Transverse colon (tissue), 4 donors: ENCODE measurements at regions not wholly inside any gene's neighbourhood (a gene's known extent, or its start where the extent isn't known, plus 50 kb on each side); places are given as distances from the start of the nearest gene placed in this dataset.

ENCODE experiments used
- CTCF ChIP-seq, 5 experiments: fragments of 200-600 bp in 3 of 5; fragments of 450-650 bp in 2 of 5; sonication (generic) in 3 of 5; IDR thresholded peaks; 1 replicate in 2 of 5; 2 replicates in 3 of 5; pipeline ENCODE4 v1.5.1; 2016 to 2017; ENCODE audit warnings: antibody characterized with exemption in 5 of 5, inconsistent platforms in 3 of 5, mild to moderate bottlenecking in 2 of 5, moderate library complexity in 1 of 5
- EP300 ChIP-seq: sonication (generic); formaldehyde crosslinking; IDR thresholded peaks from one replicate; pipeline ENCODE4 v1.6.1; 2017; ENCODE audit warnings: antibody characterized with exemption, low read depth
- POLR2A ChIP-seq: fragments of 450-650 bp; IDR thresholded peaks from one replicate; pipeline ENCODE4 v1.6.1; 2016; ENCODE audit warnings: antibody characterized with exemption, mild to moderate bottlenecking, moderate library complexity
- POLR2AphosphoS5 ChIP-seq, 3 donors: sonication (generic); formaldehyde crosslinking; IDR thresholded peaks; one replicate each; pipeline ENCODE4 v1.6.1; 2016; ENCODE audit warnings: antibody characterized with exemption in 3 of 3

DNA sequence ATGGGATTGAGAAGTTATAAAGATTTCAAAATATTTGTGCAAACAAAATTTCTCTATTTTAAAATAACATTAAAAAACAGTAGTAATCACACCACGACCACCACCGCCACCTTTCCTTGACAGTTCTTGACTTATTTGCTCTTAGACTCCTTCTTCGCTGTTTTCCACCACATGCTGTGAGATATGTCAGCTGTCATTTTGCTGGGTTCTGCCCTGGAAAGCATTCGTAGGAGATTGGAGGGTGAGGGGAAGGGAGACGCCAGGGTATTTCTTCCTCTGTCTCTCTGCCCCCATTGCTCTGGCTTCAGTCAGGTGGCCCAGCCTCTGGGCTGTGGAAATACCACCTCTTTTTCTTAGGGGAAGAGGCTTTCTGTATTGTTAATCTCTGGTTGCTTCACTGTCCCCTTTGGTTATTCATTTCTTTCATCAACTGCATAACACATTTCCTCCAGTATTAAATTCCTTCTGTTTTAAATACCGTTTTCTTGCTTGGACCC, 186.2 kb downstream of the NEDD1 start:
- TF ChIP-seq CTCF (IDR thresholded peaks at IDR 0.05), result no peak
- no peak for TF ChIP-seq POLR2AphosphoS5 (IDR thresholded peaks at IDR 0.05)
- TF ChIP-seq EP300, result no peak
- TF ChIP-seq POLR2A, result no peak
